Gastrocnemius medialis (tissue), 4 donors: ENCODE measurements at regions not wholly inside any gene's neighbourhood (a gene's known extent, or its start where the extent isn't known, plus 50 kb on each side); places are given as distances from the start of the nearest gene placed in this dataset.

Experiments
- ATAC-seq, 2 donors: fragments of 150-250 bp; one replicate each; pipeline ENCODE4 v1.9.1; 2016
- DNase-seq, 2 donors: peaks; one replicate each; pipeline ENCODE4 v3.0.0-alpha.2; 2019
- H3K27ac ChIP-seq, 4 donors: fragments of 200-600 bp; sonication (generic); 1 replicate in 1 of 4; 2 replicates in 3 of 4; pipeline ENCODE4 v1.5.1; 2016 to 2018; ENCODE audit warnings: mild to moderate bottlenecking in 2 of 4, moderate library complexity in 1 of 4
- H3K27me3 ChIP-seq, 3 donors: fragments of 200-600 bp; sonication (generic) in 2 of 3; 1 replicate in 1 of 3; 2 replicates in 2 of 3; pipeline versions ENCODE4 v1.5.1 to v1.6.0; 2016 to 2019; ENCODE audit warnings: mild to moderate bottlenecking in 1 of 3, moderate library complexity in 1 of 3
- H3K36me3 ChIP-seq, 2 donors: fragments of 200-600 bp; sonication (generic) in 1 of 2; one replicate each; pipeline ENCODE4 v1.5.1; 2017 to 2018
- H3K4me1 ChIP-seq, 2 donors: fragments of 200-600 bp; sonication (generic) in 1 of 2; one replicate each; pipeline ENCODE4 v1.5.1; 2016 to 2017; ENCODE audit warnings: mild to moderate bottlenecking in 2 of 2
- H3K4me3 ChIP-seq, 4 donors: fragments of 200-600 bp; sonication (generic) in 3 of 4; 1 replicate in 1 of 4; 2 replicates in 3 of 4; pipeline ENCODE4 v1.5.1; 2016 to 2019; ENCODE audit warnings: mild to moderate bottlenecking in 2 of 4
- H3K9me3 ChIP-seq, 3 donors: fragments of 200-600 bp; sonication (generic) in 2 of 3; 1 replicate in 1 of 3; 2 replicates in 2 of 3; pipeline ENCODE4 v1.5.1; 2016 to 2019
- POLR2A ChIP-seq, 2 donors: fragments of 450-650 bp; IDR thresholded peaks; one replicate each; pipeline ENCODE4 v1.6.1; 2017; ENCODE audit warnings: antibody characterized with exemption in 2 of 2, mild to moderate bottlenecking in 2 of 2, moderate library complexity in 2 of 2
- in situ Hi-C, 4 donors: fragments of 200-750 bp; cut with MboI; loops; one replicate each; pipeline versions ENCODE4 v1.15.0 to v1.8.0; 2017; ENCODE audit warnings: low sequenced_read_pairs in 4 of 4
- intact Hi-C: fragments of 100-400 bp; cut with DNase I; formaldehyde crosslinking; loops from one replicate; pipeline ENCODE4 v1.15.1; 2023; ENCODE audit warnings: low total_unique reads
- TF ChIP-seq, protein P1 (sequence below), 5 experiments: fragments of 450-650 bp in 3 of 5; fragments of 200-600 bp in 2 of 5; sonication (generic) in 2 of 5; IDR thresholded peaks in 4 of 5; conservative IDR thresholded peaks in 1 of 5; 1 replicate in 4 of 5; 2 replicates in 1 of 5; pipeline ENCODE4 v1.5.1; 2016 to 2019; ENCODE audit warnings: antibody characterized with exemption in 5 of 5, mild to moderate bottlenecking in 3 of 5, moderate library complexity in 3 of 5

DNA sequence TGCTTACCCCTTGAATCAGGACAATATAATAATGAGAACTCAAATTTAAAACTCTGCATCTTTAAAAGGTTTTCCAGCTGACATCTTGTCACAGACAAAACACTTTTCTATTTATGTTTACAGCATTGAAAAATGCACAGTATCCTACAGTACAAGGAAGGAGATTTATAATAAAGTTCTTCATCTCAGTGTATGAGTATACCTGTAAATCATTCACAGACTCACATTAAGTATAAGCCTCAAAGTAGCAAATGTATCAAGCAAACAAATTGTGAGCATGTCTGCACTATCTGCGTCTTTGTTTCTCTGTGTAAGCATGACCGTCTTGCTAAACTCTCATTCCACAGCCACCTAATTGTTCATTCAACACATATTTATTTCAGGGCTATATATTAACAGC lies 52.8 kb downstream of the PPP1R2C start:
- no peaks in the 10 kb centered on the region for H3K36me3 ChIP-seq
- H3K4me1 ChIP-seq: no peaks in the 10 kb centered on the region
- in situ Hi-C loops (no loop called here), intact Hi-C loops (no loop called here)
- DNase-seq: no peak
- ATAC-seq: no peak
- no peak overlapping the region for H3K27ac ChIP-seq
- no peaks in the 10 kb centered on the region for H3K9me3 ChIP-seq
- H3K27me3 ChIP-seq: peaks cover 0 to 6% (median 0%) of the 10 kb centered on the region in 3 donors
- no peak overlapping the region for H3K4me3 ChIP-seq
- TF ChIP-seq, protein P1, sequence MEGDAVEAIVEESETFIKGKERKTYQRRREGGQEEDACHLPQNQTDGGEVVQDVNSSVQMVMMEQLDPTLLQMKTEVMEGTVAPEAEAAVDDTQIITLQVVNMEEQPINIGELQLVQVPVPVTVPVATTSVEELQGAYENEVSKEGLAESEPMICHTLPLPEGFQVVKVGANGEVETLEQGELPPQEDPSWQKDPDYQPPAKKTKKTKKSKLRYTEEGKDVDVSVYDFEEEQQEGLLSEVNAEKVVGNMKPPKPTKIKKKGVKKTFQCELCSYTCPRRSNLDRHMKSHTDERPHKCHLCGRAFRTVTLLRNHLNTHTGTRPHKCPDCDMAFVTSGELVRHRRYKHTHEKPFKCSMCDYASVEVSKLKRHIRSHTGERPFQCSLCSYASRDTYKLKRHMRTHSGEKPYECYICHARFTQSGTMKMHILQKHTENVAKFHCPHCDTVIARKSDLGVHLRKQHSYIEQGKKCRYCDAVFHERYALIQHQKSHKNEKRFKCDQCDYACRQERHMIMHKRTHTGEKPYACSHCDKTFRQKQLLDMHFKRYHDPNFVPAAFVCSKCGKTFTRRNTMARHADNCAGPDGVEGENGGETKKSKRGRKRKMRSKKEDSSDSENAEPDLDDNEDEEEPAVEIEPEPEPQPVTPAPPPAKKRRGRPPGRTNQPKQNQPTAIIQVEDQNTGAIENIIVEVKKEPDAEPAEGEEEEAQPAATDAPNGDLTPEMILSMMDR (IDR thresholded peaks at IDR 0.05 in 4 of 5, conservative IDR thresholded peaks at IDR 0.05 in 1 of 5): no peak
- TF ChIP-seq POLR2A (IDR thresholded peaks at IDR 0.05): no peak

DNA sequence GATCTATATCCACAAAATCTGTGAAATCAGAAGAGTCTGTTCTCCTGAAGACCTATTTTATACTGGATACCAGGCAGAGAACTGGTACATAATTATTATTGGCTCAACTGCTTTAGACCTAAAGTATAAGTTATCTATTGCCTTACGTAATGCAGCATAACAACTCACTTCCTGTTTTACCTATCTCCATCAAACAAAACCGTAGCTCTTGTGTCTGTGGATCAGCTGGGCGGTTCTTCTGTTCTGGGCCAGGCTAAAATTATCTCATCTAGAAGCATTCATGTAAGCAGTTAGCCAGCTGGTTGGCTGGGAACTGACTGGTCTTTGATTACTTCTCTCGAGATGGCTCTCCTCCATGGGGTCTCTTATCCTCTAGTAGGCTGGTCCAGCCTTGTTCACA lies 57.8 kb downstream of the PPP1R2C start:
- Histone ChIP-seq H3K9me3 (no peaks in the 10 kb centered on the region), H3K4me3 (no peak overlapping the region), H3K27me3 (peaks cover 0 to 3% (median 0%) of the 10 kb centered on the region in 3 donors), H3K4me1 (no peaks in the 10 kb centered on the region), H3K27ac (no peak overlapping the region), H3K36me3 (no peaks in the 10 kb centered on the region)
- ATAC-seq: no peak
- DNase-seq: no peak
- intact Hi-C loops: no loop called here
- TF ChIP-seq, protein P1 (IDR thresholded peaks at IDR 0.05 in 4 of 5, conservative IDR thresholded peaks at IDR 0.05 in 1 of 5): no peak
- TF ChIP-seq POLR2A (IDR thresholded peaks at IDR 0.05): no peak
- in situ Hi-C loops: no loop called here

DNA sequence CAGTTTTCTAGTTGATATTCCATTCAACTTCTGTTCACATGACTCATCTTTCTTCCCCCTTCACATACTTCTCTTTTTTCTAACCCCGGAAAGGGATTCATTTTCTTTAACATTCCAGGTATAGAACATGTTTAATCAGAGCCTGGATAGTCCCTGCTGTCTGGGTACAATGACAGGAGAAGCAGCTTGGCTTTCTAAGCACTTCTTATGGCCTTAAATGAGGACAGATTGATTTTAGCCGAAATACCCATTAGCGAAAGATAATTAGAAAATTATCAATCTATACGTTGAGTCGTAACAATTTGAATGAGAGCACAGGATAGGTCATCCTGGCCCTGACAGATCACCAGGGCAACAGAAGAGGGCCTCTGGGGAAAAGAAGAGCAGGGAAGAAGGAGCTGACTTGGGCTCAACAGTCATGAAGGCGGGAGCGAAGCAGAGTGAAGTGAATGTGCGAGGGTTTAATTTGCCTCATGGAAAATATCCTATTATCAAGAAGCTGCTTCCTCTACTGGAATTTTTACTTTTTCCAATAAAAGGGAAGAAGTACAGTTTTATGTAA lies 62.2 kb downstream of the PPP1R2C start:
- no peak overlapping the region for H3K4me3 ChIP-seq
- no peak for TF ChIP-seq POLR2A (IDR thresholded peaks at IDR 0.05)
- TF ChIP-seq, protein P1 (IDR thresholded peaks at IDR 0.05 in 4 of 5, conservative IDR thresholded peaks at IDR 0.05 in 1 of 5): no peak
- no peaks in the 10 kb centered on the region for H3K36me3 ChIP-seq
- ATAC-seq (no peak), DNase-seq (no peak)
- H3K27me3 ChIP-seq: no peaks in the 10 kb centered on the region
- H3K27ac ChIP-seq: no peak overlapping the region
- in situ Hi-C loops (no loop called here), intact Hi-C loops (no loop called here)
- H3K9me3 ChIP-seq: no peaks in the 10 kb centered on the region
- H3K4me1 ChIP-seq: no peaks in the 10 kb centered on the region

DNA sequence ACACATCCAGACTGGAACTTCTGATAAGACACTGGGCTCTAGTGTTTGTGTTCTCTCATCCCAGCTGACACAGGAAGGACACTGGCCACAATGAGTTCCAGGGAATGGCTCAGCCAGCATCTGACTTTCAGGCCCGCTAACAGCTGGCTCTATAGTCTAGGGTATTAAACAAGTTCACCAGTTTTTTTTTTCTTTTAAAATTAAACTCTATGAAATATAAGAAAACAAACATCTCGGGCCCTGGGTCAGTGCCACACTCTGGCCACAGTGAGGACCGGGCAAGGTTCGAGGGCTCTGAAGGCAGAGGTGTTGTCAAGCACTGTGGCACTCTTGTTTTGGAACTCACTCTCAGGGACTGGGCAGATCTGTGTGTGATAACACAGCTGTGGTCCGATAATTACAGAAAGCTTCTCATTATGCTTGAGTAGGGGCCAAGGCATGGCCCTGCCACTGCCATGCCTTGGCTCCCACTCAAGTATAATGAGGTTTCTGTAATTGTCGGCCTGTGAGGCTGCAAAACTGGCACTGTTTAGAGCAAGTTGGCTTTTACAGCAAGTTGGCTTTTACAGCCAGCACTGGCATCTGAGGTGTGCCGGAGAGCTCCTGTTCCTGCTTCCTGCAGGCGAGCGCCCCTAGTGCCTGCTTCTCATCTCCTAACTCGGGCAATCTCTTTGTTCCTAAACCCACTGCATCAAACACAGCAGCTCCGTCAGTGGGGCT lies 62.8 kb downstream of the PPP1R2C start:
- ATAC-seq (no peak), DNase-seq (no peak)
- Histone ChIP-seq H3K9me3 (no peaks in the 10 kb centered on the region), H3K36me3 (no peaks in the 10 kb centered on the region), H3K4me3 (no peak overlapping the region), H3K4me1 (no peaks in the 10 kb centered on the region), H3K27ac (no peak overlapping the region), H3K27me3 (no peaks in the 10 kb centered on the region)
- TF ChIP-seq, protein P1 (IDR thresholded peaks at IDR 0.05 in 4 of 5, conservative IDR thresholded peaks at IDR 0.05 in 1 of 5): peak in 1 of 5 experiments; percentile 49
- no peak for TF ChIP-seq POLR2A (IDR thresholded peaks at IDR 0.05)
- intact Hi-C loops (no loop called here), in situ Hi-C loops (no loop called here)
